ENCODE measurements at regions not wholly inside any gene's neighbourhood (a gene's known extent, or its start where the extent isn't known, plus 50 kb on each side); places are given as distances from the start of the nearest gene placed in this dataset.

GRCh38 chr14:94697773-94698556, 71.9 kb downstream of the GSC start:
- Histone ChIP-seq H3K4me3 (replicated peaks in 1 of 3; ENCODE audit: insufficient read depth in 1 of 3, low read depth in 2 of 3, low read length in 3 of 3) (no peak overlapping the region), H3K36me3 (replicated peaks in 1 of 2; ENCODE audit: control insufficient read depth in 1 of 2, insufficient read depth in 2 of 2, low read length in 2 of 2) (no peaks in the 10 kb centered on the region), H3K4me1 (ENCODE audit: insufficient read depth, low read length) (no peaks in the 10 kb centered on the region), H3K27ac (ENCODE audit: extremely low read length, insufficient read depth, low read length) (no peak overlapping the region), H4K20me1 (ENCODE audit: insufficient read depth, low read length) (no peaks in the 10 kb centered on the region), H3K4me2 (ENCODE audit: low read depth, low read length) (no peak overlapping the region), H3K79me2 (ENCODE audit: insufficient read depth, low read length) (no peaks in the 10 kb centered on the region), H3K9ac (ENCODE audit: insufficient read depth, low read depth, low read length) (no peak overlapping the region), H3K27me3 (ENCODE audit: control insufficient read depth in 1 of 2, insufficient read depth in 2 of 2, low read length in 2 of 2) (peaks cover 0 to 29% of the 10 kb centered on the region in 2 experiments; a peak in 2 of 5 replicates), H2AFZ (ENCODE audit: low read length) (no peak overlapping the region), H3K9me3 (ENCODE audit: low read length) (no peaks in the 10 kb centered on the region)
- FAIRE-seq: no peak
- POLR2A ChIA-PET: no interaction called here
- intact Hi-C loops (cut with micrococcal nuclease; ENCODE audit: unreplicated experiment) (no loop called here), in situ Hi-C loops (cut with HindIII; ENCODE audit: extremely low pct_ligation_motif_present, low pct_unique_long_range_greater_than_20kb) (no loop called here)
- TF ChIP-seq MLXIP (CRISPR knock-in tag; IDR thresholded peaks at IDR 0.05; ENCODE audit: borderline replicate concordance): no peak
- peak; percentile 86 for TF ChIP-seq ZNF768 (CRISPR knock-in tag; IDR thresholded peaks at IDR 0.05)
- TF ChIP-seq, protein P1, sequence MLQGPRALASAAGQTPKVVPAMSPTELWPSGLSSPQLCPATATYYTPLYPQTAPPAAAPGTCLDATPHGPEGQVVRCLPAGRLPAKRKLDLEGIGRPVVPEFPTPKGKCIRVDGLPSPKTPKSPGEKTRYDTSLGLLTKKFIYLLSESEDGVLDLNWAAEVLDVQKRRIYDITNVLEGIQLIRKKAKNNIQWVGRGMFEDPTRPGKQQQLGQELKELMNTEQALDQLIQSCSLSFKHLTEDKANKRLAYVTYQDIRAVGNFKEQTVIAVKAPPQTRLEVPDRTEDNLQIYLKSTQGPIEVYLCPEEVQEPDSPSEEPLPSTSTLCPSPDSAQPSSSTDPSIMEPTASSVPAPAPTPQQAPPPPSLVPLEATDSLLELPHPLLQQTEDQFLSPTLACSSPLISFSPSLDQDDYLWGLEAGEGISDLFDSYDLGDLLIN (CRISPR knock-in tag; IDR thresholded peaks at IDR 0.05; ENCODE audit: borderline replicate concordance): no peak
- TF ChIP-seq ZNF563 (CRISPR knock-in tag; IDR thresholded peaks at IDR 0.05): no peak
- no peak for TF ChIP-seq TMF1 (CRISPR knock-in tag; IDR thresholded peaks at IDR 0.05; ENCODE audit: low read depth)
- no peak for TF ChIP-seq ZNF362 (CRISPR knock-in tag; IDR thresholded peaks at IDR 0.05; ENCODE audit: borderline replicate concordance)
- no peak for TF ChIP-seq GTF3A (CRISPR knock-in tag; conservative IDR thresholded peaks at IDR 0.05)
- DNase-seq (ENCODE audit: low spot score): no peak
- no TSS peak for BruUV-seq (replicated peaks)
- ATAC-seq: no peak
- CTCF ChIA-PET (ENCODE audit: low intra/inter-chr PET ratio, low total read pairs): no interaction called here
- 45% methylated on average over 7 of the region's 12 CpGs for WGBS (ENCODE audit: low lambda C conversion rate)

Data from HepG2 (cell line).